HG03558 (cell line): ENCODE measurements at regions not wholly inside any gene's neighbourhood (a gene's known extent, or its start where the extent isn't known, plus 50 kb on each side); places are given as distances from the start of the nearest gene placed in this dataset.
"Not testable (repeated sequence)": the region's sequence is repeated elsewhere in the genome, so short reads cannot be mapped to it uniquely, and the experiment has no call there.

ENCODE experiments used
- ATAC-seq: cut with Tn5 transposase; IDR thresholded peaks from one replicate; pipeline ENCODE4 v1.9.1; 2021; ENCODE audit warnings: moderate number of reproducible peaks; ENCODE audit not compliant: unreplicated experiment; ENCODE audit errors: extremely low read depth

DNA sequence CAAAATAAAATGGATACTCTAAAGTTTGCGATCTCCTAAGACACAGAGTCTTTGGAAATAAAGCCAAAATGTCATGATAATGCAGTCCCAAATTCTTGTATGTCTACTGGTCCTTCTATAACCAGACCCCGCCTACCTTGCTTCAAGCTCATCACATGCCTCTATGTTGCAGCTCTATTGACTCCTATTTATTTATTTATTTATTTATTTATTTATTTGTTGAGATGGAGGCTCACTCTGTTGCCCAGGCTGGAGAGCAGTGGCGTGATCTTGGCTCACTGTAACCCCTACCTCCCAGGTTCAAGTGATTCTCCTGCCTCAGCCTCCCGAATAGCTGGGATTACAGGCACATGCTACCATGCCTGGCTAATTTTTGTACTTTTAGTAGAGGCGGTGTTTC lies 398.7 kb upstream of the SOX5 start:
- ATAC-seq, result not testable (repeated sequence)

DNA sequence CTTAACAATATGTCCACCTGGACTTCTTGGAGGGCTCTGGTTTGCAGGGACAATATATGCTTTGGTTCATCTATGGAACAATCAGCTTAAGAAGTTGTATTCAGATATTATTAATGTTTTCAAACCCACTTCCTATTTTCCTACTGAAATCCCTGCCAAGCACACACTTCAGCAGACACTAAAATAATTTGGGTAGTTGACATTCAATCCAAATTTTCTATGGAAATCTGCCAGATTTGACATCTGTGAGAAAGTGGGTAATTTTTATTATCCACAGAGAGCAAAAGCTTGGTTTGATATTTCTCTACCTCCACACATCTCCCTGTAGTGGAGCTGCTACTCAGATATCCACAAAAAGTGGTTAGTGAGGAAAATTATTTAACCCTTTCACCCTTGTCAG lies 378.8 kb upstream of the SOX5 start:
- ATAC-seq, result no peak

DNA sequence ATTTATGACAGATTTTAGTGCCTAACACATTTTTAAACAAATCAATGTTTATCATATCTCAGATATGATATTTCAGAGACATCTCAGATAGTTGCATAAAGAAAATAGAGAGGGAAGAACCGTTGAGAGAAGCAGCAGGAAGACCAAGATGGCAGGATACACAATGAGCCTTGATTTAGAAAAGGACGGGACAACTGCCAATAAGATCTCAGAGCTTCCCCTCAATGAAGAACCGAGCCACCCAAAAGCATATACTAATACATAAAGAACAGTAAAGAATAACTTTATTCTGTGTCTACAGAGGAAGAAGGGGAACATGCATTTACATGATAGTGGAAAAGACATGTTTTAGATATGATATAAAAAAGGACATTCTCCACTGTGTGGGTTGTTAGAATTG lies 375.9 kb upstream of the SOX5 start:
- ATAC-seq, result no peak

DNA sequence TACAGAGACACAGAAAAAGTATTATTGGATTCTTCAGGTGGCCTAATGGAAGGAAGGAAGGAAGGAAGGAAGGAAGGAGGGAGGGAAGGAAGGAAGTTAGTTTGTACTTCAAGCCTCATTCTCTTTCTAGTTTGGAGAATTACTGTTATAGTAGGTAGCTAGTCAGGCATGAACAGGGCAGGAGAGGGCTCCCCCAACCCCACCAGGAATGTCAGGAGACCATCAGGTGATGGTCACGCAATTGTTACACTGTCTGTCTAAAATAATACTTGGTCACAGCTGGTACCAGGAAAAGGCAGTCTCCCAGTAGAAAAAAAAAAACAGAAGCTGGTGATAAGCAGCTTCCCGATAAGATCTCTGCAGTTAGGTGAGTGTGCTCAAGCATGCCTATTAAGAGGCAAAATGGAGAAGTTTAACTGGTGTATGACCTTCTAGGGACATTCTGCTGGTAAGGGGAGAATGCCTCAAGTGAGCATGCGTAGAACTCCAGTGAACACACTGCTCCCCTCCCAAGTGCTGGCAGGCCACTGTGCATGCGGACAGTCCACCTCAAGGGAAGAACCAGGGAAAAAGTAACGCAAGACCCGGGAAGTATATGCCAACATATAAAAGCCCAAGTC lies 358.4 kb upstream of the SOX5 start:
- no peak for ATAC-seq

DNA sequence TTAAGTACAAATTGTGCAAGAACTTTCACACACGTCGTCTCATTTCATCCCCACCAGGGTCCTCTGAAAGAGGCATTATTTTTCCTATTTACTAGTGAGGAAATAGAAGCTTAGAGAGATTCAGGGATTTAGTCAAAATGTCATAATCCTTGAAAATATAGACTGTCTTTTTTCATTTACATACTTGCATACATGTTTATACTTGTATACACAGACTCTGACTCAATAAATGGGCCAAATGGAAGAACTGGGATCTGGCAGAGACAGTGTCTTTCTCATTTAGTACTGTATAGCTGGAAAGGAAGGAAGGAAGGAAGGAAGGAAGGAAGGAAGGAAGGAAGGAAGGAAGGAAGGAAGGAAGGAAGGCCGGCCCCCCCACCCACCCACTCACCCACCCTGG lies 357.7 kb upstream of the SOX5 start:
- no peak for ATAC-seq

DNA sequence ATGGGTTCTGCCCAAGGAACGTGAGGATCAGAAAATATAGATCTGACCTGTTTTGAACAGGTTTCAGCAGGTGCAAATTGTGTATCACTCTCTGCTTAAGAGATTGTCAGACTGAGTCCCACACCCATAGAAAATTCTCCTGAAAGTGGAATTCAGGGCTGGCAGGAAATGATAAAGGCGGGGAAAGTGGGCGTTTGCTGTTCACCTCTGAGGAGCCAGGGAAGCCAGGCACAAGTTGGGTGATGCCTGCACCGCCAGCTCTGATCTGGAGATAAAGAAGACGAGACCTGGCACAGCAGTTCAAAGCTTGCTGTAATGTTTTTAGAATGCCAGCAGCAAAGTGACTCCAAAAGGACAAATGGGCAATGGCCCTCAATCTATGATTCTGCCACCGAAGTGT lies 356.5 kb upstream of the SOX5 start:
- no peak for ATAC-seq

DNA sequence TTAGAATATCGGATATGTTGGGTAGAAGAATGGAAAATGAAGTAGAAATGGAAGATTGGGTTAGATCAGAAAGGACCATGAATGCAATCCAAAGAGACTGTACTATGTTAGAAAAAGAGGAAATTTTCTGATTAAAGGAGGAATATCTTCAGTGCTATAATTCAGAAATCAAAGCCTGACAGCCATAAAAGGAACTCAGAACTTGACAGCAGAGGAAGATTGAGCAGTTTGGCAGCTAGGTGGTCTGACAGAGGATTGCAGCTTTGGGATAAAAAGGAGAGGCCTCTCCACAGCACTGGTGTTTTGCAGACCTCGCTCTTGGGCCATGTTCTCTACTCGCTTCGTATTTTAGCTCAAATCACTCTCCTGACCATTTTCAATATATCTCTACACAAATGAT lies 354.8 kb upstream of the SOX5 start:
- ATAC-seq, result no peak

DNA sequence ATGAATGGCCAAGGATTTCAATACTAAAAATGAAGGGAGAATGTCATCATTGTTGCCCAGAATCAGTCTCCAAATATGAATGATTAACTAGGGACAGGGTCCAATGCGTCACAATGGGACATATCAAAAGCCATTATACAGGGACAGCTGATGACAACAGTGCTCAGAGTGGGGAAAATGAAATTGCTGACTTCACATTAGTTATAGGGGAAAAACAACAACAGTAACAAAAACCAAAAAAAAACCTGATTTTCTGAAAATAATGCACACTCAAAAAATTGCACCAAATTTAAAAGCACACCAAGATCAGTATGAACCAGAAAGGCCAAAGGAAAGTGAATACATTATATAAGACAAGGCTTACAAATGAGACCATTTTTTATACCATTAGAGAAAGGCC lies 353.2 kb upstream of the SOX5 start:
- no peak for ATAC-seq

DNA sequence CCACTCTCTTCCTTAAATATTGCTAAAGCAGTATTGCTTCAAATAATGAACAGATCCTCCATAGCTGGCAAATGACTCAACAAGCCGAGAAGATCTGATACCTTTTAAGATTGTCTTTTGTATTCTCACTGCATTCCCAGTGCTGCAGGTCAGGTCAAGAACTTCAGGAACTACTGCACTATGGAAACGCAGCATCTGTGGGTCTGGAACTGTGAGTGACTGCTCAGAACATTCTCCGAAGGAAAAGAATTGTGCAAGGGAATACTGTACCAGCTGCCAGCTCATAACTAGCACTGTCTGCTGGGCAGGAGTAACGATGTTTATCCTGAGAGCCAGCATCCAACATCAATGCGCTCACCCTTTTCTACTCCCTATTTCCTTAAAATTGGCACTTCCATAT lies 348.0 kb upstream of the SOX5 start:
- ATAC-seq, result no peak

DNA sequence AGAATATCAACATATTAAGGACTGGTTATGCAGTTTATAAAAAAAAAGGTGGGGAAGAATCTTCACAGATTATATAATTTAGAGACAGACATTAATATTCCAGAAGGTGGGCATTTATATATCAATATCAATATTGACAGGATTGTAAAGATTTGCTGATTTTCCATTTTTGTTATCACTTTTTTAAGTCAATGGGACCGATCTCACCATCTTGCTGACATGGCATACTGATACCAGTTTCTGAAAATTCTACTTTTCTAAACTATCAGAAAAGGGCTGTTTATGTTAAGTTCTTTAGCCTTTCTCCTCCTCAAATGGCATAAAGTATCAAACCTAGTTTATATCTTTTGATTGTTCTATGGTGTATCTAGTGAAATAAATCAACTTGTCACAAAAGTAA lies 344.1 kb upstream of the SOX5 start:
- no peak for ATAC-seq

DNA sequence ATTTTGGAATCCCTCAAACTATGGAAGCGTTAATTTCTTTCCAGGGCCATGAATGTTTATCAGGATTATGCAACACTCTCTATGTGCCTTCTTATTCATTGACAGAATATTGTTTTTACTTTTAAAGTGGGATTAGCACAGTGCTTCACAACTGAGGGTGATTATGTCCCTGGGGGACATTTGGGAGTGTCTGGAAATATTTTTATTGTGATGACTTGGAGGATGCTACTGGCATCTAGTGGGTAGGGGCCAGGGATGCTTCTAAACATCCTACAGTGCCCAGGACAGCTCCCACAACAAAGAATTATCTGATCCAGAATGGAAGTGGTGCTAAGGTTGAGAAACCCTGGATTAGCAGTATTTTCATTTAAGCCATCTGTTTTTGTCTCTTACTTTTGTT lies 338.5 kb upstream of the SOX5 start:
- ATAC-seq, result no peak

DNA sequence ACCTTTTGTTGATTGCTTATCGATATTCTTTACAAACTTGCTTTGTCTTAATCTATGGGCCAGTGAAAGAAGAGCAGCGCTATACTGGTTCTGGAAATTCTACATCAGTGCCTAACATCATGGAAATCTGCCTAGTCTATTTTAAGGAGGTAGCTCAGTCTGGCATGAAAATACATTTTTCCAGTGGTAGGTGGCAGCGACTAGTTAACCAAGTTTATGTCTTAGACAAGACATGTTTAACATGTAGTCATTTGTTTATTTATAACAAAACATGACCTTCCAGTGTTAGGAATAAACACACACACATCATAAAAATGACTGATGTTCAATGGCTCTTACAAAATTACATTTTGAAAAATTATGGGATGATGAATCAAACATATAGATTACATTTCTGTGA lies 336.0 kb upstream of the SOX5 start:
- ATAC-seq, result no peak

DNA sequence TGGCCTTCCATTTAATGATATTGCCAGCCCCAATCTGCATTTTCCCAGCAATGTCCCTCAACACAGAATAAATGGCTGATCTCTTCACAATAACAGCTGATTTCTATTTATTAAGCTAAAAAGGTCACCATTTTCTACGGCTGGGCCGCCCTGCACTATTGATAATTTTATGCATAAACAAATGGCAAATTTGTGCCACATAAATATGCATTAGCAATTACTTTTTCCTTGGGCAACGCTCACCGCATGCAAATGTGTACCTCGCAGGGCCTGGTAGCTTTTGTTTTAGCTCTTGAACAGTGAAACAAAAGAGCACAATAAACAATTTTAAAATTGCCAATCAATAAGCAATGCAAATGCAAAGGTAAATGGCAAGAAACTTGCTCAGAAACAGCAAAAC lies 331.9 kb upstream of the SOX5 start:
- no peak for ATAC-seq

DNA sequence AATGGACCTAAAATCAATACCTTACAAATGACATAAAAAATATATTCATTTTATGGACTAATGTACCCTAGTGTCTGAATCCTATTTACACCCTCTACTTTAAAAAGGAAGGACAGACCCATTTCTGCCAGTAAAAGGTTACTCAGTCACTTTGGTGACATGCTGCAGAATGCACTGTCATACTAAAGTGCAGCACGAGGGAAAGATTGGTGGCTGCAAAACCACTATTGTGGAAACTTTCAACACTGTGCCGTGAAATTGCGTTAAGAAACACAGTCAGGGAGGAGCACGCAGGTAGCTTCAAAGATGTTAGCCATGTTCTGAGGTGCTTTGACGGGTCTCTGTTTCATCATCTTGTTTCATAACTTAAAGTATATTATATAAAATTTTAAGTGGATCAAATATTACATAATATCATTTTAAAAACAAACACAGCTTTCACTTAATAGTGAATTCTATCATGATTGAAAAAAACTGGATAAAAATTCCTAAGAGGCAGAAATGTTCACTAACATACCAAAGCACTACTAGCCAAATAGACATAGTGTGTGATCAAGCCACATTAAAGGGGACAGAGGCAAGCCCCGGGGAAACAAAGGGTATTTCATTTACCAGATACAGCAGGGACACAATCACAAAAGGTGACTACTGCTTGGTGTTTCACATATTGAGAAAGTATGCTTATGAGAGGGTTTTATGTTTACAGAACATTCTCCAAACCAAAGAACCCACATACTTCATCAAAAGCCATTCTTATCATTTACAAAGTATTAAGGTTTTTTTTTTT lies 330.8 kb upstream of the SOX5 start:
- ATAC-seq, result no peak

DNA sequence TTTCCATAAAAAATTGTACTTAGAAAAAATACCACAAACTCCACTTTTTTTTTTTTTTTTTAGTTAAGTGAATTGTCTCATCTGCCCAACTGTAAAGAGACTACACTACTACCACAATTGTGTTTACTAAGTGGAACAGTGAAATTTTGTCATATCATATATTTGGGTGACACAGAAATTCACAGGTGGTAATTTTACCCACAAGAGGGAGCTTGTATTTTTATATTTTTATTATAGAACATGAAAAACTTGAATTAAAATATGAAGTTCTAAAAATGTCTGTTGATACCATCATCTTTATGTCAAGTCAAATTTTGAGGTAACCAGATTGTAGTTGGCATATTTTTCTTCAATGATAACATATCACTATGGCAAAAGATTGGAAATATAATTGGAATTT lies 329.4 kb upstream of the SOX5 start:
- ATAC-seq, result no peak

DNA sequence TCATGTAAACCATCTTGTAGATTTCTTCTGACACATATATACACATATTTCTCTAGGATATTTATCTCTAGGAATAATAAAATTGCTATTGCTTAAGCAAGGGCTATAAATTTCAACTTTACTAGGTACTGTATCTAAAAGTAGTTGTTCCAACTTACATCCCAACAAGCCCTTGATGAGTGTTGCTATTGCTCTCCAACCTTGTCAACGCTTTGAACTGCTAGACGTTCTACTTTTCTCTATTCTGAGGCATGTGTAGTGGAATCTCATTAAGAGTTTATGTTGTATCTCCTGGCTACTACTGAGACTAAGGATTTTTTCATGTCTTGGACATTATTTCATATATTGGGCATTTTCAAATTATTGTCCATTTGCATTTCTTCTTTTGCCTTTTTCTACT lies 321.5 kb upstream of the SOX5 start:
- no peak for ATAC-seq

DNA sequence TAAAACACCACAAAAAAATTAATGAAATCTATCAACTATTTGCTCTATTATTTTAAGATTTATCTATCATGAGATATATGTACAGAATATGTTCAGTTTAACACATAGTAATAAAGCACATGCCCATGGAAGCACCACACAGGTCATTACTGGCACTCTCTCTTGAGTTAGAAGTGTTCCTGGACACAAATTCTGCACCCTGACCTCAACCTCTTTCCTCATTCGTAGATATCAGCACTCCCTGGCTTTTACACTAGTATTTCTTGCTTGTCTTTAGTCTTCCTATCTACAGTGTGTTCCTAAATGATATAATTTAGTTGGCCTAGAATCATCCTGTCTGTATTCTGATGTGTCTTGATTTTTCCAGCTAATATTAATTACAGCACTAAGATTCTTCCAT lies 321.0 kb upstream of the SOX5 start:
- ATAC-seq, result no peak

DNA sequence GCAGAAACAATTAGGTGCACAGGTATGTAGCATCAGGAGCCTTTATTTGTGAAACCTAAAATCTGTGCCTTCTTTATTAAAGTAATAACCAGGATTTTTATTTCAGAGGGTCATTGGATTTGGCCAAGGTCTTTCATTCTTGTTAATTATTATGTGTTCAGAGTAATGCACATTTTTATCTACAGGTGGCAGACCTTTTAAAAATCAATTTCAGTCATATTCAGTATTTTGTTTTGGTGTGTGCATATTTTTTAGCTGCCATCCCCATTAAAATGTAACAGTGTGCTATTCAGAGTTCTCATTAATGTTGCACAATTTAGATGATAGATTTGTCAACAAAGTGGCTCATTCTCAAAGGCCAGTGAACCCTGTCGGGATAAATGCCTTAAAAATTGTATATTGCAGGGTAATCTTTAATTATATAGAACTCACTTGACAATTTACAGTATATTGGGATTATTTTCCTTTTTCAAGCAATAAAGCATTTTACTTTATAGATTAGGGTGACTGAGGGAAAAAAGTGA lies 319.3 kb upstream of the SOX5 start:
- ATAC-seq, result no peak

DNA sequence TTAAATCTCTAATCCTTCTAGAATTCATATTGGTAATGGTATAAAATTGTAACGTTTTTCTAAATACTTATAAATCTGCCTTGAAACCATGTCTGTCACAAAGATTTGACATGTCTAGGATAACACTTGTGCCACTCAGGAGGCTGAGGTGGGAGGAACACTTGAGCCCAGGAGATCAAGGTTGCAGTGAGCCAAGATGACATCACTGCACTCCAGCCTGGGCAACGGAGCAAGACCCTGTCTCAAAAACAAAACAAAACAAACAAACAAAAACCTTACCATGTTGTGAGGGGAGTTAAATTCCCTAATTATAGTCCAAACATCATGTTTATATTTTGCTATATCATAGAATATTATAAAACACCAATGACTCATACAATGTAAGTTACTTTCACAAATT lies 317.5 kb upstream of the SOX5 start:
- no peak for ATAC-seq

DNA sequence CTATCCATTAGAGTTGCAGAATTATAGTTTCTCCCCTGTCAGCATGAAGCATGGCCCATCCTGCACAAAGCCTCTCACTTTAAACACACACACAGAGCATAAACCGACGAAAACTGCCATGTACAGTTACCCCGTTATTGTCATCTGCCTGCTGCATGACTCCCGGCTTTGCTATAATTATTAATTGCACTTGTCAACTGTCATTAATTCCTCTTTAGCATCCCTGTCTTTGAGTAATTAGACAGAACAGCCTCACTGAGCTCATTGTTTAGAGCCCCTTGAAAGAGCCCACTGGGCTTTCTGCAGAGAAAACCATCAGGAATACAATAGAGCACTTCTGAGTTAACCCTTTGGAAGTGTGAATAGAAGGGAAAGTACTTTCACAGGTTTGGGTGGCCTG lies 307.2 kb upstream of the SOX5 start:
- no peak for ATAC-seq

DNA sequence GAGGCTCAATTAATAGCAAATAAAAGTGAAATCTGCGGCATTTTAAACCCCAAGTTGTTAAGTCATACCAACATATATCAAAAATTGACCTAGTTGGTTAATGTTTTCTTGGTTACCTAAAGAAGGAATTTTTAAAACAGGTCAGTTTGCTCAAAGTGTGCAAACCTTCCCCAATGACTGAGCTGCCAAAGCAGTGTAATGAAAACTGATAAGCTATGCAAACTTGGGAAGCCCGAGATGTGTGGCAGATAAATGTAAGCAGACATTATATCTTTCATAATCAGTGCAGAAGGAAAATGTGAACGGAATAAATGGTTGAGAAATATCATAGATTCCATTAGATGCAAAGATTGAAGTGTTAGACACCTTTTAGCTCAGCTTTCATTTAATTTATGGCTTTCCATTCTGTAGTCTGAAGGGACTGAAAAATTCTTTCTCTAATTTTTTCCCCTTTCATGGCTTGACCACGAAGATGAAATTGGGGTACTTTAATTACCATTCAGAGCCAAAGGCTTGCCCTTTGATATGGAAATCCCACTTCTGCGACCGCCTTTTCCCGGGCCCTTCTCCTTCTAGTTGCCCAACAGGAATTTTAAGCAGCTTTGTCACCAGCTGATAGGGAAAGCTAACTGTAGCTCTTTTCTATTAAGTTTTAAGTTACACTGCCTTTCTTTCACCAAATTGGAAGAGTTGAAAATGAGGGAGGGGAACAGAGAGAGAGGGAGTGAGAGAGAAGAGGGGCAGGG lies 306.6 kb upstream of the SOX5 start:
- no peak for ATAC-seq
